Activated naive CD4-positive, alpha-beta T cell treated with anti-CD3 and anti-CD28 coated beads for 36 hours (primary cell): ENCODE measurements at regions not wholly inside any gene's neighbourhood (a gene's known extent, or its start where the extent isn't known, plus 50 kb on each side); places are given as distances from the start of the nearest gene placed in this dataset.

Source experiments
- CTCF ChIA-PET: fragments of 350-600 bp; sonication (Branson Sonifier 250); formaldehyde crosslinking; loops from one replicate; lab custom pipeline; 2021; ENCODE audit warnings: antibody characterized with exemption; lab: Charles Lee
- DNase-seq: peaks from one replicate; pipeline ENCODE4 v3.0.0-alpha.2; 2020
- H3K27ac Mint-ChIP-seq: one replicate; pipeline ENCODE4 v1.8.0; 2021; ENCODE audit warnings: mild to moderate bottlenecking, mixed read lengths
- H3K27me3 Mint-ChIP-seq: one replicate; pipeline ENCODE4 v1.8.0; 2021; ENCODE audit warnings: low read depth, mixed read lengths
- H3K36me3 Mint-ChIP-seq: one replicate; pipeline ENCODE4 v1.8.0; 2021; ENCODE audit warnings: low read depth, mixed read lengths
- H3K4me1 Mint-ChIP-seq: one replicate; pipeline ENCODE4 v1.8.0; 2021; ENCODE audit warnings: low read depth, mixed read lengths
- H3K4me3 Mint-ChIP-seq: one replicate; pipeline ENCODE4 v1.8.0; 2021; ENCODE audit warnings: mild to moderate bottlenecking, moderate library complexity, mixed read lengths
- H3K9me3 Mint-ChIP-seq: one replicate; pipeline ENCODE4 v1.8.0; 2021; ENCODE audit warnings: mixed read lengths
- intact Hi-C: fragments of 100-400 bp; cut with micrococcal nuclease; formaldehyde crosslinking; loops from one replicate; pipeline ENCODE4 v1.15.1; 2023

DNA sequence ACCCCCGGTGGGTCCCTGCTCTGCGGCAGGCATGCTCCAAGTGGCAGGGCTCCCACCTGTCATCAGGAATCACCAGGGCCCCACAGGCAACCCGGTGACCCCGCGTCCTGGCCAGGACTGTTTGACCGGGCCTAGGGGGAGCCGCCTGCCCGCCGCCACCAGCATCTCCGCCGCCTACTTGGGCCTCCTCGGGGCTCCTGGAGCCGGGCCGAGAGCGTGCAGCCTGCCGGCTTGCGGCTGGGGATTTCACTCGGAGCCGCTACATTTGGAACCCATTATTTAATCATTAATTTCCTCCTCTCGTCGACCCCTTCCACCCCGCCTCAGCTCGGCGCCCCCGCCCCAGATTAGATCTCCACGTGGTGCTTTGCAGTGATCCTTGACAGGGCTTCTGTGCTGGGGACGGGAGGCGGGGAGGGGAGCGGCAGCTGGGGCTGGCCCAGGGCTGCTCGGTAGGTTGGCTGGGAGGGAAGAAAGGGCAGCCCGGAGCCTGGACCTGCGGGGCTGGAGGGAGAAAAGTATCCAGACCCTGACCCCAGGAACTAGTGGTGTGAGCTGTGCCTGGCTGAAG lies 295.4 kb downstream of the CYP26B1 start:
- Mint-ChIP-seq H3K36me3 (no peaks in the 10 kb centered on the region), H3K9me3 (peaks cover 2% of the 10 kb centered on the region), H3K27ac (no peak overlapping the region), H3K4me1 (no peaks in the 10 kb centered on the region), H3K27me3 (peaks cover 13% of the 10 kb centered on the region), H3K4me3 (no peak overlapping the region)
- DNase-seq: no peak
- intact Hi-C loops: no loop called here
- CTCF ChIA-PET: no interaction called here

DNA sequence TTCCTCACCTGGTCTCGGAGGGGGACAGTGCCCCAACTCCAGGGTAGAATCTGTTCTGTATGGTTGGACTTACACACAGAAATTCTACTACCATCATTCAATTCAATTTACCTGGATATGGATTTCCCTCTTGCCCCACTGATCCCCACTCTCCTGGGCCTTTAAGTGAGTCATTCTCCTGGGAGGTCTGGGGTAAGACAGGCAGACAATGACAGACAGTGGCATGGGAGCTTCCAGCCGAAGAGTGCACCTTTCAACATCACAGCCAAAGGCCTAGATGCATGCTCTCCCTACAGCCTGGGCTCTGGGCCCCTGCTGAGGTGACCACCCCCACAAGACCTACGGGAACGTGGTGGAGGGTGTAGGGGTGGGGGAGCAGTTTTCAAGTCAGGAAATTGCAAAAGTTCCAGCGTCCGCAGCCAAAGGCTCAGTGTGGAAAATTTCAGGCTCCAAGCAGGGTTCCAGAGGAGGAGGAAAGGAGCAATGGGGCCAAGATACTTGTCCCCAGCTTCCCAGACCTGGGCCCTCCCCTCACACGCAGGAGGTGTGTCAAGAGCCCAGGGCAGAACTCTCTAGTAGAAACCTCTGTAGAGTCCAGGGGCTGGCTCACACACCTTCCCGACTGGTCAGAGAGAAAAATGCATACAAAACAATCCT lies 296.4 kb downstream of the CYP26B1 start:
- Mint-ChIP-seq H3K27ac (no peak overlapping the region), H3K27me3 (peaks cover 13% of the 10 kb centered on the region), H3K4me1 (no peaks in the 10 kb centered on the region), H3K4me3 (no peak overlapping the region), H3K36me3 (no peaks in the 10 kb centered on the region), H3K9me3 (peaks cover 2% of the 10 kb centered on the region)
- no peak for DNase-seq
- intact Hi-C loops: no loop called here
- CTCF ChIA-PET: no interaction called here

DNA sequence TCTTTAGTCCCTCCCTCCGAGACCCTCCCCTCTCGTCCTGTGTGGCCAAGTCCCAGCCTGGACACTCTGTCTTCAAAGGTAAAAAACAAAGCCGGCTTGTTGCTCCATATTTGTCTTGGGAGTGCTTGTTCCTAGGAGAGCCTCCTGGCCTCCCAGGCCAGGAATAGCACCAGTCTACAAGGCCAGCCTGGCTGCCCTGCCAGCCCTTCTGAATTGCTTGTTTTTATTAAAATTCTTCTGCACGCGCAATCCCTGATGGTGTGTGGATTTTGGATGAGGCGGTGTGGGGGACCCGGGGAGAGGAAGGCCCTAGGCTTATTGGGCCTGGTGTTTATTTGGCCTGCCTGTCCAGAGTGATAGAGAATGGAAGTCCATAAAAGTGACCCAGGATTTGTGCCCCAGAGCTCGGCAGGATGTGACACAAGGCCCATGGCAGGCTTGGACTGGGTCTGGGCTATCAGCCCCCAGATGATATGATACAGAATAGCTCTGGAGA lies 297.3 kb downstream of the CYP26B1 start:
- Mint-ChIP-seq H3K36me3 (no peaks in the 10 kb centered on the region), H3K9me3 (no peaks in the 10 kb centered on the region), H3K4me3 (no peak overlapping the region), H3K4me1 (no peaks in the 10 kb centered on the region), H3K27me3 (peaks cover 13% of the 10 kb centered on the region), H3K27ac (no peak overlapping the region)
- intact Hi-C loops: no loop called here
- CTCF ChIA-PET: no interaction called here
- DNase-seq: no peak

DNA sequence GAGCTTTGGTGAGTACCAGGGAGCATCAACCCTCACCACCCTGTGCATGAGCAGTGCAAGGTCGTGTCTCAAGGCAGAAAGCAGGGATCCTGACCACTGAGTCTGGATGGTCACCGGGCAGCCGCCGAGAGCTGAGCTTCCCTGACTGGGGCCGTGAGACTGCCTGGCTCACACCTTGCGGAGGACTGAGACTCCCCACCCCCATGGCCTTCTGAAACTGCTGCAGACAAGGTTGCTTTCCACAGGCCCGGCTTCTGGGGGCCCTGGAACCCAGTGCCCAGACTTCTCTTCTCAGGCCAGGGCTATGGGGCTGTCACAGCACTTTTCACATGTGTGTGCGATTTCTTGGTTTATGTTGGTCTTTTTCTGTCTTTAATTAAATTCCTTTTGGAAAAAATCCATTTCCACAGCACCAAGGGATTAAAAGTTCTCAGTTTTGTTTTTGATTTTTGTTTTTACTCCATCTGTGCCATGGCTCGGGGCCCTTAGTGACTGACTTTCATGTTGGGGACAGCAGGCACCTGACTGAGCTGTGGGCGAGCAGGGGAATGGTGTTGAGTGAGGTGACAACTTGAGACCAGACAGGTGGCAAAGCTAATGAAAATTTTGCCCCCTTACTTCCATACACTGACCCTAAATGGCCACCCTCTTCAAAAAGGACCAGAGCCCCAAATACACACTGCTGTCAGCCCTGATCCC lies 297.9 kb downstream of the CYP26B1 start:
- CTCF ChIA-PET: no interaction called here
- Mint-ChIP-seq H3K4me1 (no peaks in the 10 kb centered on the region), H3K9me3 (no peaks in the 10 kb centered on the region), H3K27ac (no peak overlapping the region), H3K4me3 (no peak overlapping the region), H3K36me3 (no peaks in the 10 kb centered on the region), H3K27me3 (peaks cover 9% of the 10 kb centered on the region)
- intact Hi-C loops: no loop called here
- DNase-seq: no peak

DNA sequence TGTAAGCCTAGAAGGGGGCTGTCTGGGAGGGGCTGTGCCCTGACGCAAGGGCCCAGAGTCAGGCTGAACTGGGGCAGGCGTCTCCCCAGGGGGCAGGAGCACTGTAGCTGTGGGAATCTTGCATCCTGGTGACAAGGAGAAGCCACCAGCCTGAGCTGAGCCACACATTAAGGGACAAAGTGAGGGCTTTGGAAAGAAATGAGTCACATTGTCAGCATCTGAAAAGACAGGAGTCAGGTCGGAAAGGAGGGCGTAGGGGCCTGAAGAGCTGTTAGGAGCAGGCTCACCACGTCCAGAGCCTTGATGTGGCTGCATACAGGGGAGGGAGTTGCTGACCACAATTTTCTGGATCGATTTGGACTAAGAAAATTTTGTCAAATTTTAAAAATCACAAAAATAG lies 298.6 kb downstream of the CYP26B1 start:
- intact Hi-C loops: no loop called here
- Mint-ChIP-seq H3K4me1 (no peaks in the 10 kb centered on the region), H3K4me3 (no peak overlapping the region)

DNA sequence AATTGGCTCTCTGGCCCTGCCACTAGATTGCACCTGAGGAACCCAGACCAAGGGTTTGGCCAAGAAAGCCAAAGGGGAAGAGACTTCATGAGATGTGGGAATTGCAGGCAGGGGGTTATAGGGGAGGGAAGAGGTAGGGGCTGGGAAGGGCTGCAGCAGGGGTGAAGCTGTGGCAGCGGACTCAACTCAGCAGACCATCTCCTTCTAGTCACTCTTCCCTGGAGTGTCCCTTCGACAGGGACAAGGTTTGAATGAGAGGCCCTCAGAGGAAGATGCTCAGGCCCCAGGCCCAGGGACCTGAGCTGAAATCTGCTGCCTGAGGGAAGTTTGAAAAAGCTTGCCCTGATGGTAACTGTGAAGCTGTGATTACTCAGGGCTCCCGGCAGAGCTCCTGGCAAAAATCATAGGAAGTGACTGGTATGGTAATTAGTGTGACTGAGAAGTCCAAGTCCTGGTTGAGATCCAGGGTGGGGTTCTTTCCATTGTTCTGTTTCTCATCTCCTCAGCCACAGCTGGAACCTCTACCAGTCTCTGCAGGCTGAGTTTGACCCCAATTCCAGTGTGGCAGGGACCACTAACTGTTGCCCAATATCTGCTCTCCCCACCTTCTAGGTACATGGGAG lies 300.9 kb downstream of the CYP26B1 start:
- Mint-ChIP-seq H3K9me3 (no peaks in the 10 kb centered on the region), H3K36me3 (no peaks in the 10 kb centered on the region), H3K4me3 (no peak overlapping the region), H3K4me1 (no peaks in the 10 kb centered on the region), H3K27me3 (peaks cover 9% of the 10 kb centered on the region), H3K27ac (no peak overlapping the region)
- intact Hi-C loops: no loop called here
- no peak for DNase-seq
- CTCF ChIA-PET: no interaction called here

More for the DNA sequence above, 298.6 kb downstream of the CYP26B1 start:
- no peak for DNase-seq
- no peaks in the 10 kb centered on the region for H3K9me3 Mint-ChIP-seq
- CTCF ChIA-PET: no interaction called here
- peaks cover 8% of the 10 kb centered on the region for H3K27me3 Mint-ChIP-seq
- H3K36me3 Mint-ChIP-seq: no peaks in the 10 kb centered on the region
- H3K27ac Mint-ChIP-seq: no peak overlapping the region

DNA sequence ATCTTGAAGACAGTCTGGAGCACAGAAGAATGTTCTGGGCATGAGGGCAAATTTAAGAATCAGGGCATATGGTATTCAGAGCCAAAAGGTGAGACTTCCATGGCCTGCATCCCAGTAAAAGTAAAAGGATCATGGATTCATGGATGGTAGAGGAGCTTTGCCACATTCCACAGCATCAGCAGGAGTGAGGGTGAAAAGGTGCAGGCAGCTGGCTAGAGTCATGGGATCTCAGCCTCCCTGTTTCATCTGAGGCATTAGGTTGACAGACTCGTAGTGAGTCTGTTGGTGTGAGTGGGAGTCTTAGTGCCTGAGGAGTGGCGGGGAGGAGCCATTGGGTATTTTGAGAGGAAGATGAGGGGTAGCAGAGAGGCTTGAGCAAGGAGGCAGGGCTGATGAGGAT lies 301.6 kb downstream of the CYP26B1 start:
- intact Hi-C loops: no loop called here
- Mint-ChIP-seq H3K27ac (no peak overlapping the region), H3K4me3 (no peak overlapping the region), H3K27me3 (peaks cover 10% of the 10 kb centered on the region), H3K36me3 (no peaks in the 10 kb centered on the region), H3K4me1 (no peaks in the 10 kb centered on the region), H3K9me3 (no peaks in the 10 kb centered on the region)
- DNase-seq: no peak
- CTCF ChIA-PET: no interaction called here

DNA sequence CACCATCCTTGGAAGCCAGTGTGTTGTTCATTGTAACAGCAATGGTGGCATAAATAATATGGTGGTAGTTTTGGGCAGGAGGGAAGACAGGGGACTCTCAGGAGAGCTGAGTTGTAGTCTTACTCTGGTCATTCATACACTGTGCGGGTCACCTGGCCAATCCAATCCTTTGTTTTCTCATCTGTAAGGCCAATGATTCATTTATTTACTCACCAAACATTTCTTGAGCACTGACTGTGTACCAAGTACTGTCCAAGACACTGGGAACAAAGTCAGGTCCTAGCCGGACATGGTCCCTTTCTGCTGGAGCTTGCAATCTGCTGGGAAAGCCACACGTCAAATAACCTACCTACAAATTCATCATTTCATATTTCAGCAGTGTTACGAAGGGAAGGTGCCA lies 302.7 kb downstream of the CYP26B1 start:
- H3K27me3 Mint-ChIP-seq: peaks cover 8% of the 10 kb centered on the region
- no peaks in the 10 kb centered on the region for H3K36me3 Mint-ChIP-seq
- H3K4me1 Mint-ChIP-seq: no peaks in the 10 kb centered on the region
- intact Hi-C loops: no loop called here
- no peak for DNase-seq
- H3K27ac Mint-ChIP-seq: no peak overlapping the region
- no peaks in the 10 kb centered on the region for H3K9me3 Mint-ChIP-seq
- CTCF ChIA-PET: no interaction called here
- no peak overlapping the region for H3K4me3 Mint-ChIP-seq

DNA sequence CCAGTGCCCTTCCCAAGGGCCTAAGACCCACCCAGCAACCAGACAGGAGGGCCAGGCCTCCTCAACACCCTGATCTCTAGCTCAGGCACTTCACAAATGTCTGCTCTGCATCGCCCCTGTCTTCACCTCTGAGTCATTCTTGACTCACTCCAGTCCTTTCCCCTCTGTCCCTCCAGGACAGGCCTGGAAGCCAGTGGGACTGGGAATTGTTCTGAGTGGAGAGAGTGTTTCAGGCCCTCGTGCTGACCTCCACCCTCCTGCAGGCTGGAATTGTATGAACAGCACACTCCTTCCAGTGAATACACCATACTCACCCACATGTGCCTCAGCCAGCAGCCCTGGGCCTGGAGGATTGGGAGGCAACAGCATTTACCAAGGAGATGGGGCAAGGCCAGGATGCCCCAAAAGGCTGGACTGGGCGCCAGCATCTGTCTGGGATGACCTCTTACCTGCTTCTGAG lies 304.2 kb downstream of the CYP26B1 start:
- H3K27ac Mint-ChIP-seq: no peak overlapping the region
- CTCF ChIA-PET: no interaction called here
- H3K4me1 Mint-ChIP-seq: no peaks in the 10 kb centered on the region
- no peak overlapping the region for H3K4me3 Mint-ChIP-seq
- H3K36me3 Mint-ChIP-seq: no peaks in the 10 kb centered on the region
- no peak for DNase-seq
- peaks cover 8% of the 10 kb centered on the region for H3K27me3 Mint-ChIP-seq
- intact Hi-C loops: no loop called here
- H3K9me3 Mint-ChIP-seq: no peaks in the 10 kb centered on the region

DNA sequence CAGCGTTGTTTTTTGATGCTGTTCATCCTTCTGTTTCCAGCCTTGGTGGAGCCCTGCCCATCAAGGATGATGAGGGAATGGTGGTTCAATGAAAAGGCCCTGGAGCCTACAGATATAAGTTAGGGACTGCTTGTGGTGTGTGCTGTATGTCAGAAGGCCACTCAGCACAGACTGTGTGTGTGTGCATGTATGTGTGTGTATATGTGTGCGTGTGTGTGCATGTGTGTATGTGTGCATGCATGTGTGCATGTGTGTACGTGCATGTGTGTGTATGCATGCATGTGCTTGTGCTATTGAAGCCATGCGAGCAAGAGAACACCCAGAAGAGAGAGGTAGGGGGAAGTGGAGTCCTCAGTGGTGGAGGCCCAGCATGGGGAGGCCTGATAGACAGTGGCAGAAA lies 304.9 kb downstream of the CYP26B1 start:
- intact Hi-C loops: no loop called here

DNA sequence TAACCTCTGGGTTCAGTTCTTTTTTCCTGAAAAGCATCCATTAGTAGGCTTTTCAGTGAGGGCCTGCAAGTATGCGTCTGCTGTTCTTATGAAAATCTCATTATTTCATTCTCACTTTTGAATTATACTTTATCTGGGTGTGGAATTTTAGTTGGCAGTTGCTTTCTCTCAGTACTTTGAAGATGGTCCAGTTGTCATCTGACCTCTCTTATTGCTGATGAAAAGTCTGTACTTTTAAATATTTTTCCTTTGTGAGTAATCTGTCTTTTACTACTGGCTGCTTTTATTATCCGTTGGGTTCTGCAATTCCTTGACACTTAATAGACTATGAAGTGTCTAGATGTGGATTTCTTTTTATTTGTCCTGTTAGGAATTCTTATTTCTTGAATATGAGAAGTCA lies 307.8 kb downstream of the CYP26B1 start:
- H3K27me3 Mint-ChIP-seq: peaks cover 8% of the 10 kb centered on the region
- H3K9me3 Mint-ChIP-seq: no peaks in the 10 kb centered on the region
- no peak for DNase-seq
- H3K4me1 Mint-ChIP-seq: no peaks in the 10 kb centered on the region
- H3K36me3 Mint-ChIP-seq: no peaks in the 10 kb centered on the region
- no peak overlapping the region for H3K4me3 Mint-ChIP-seq
- intact Hi-C loops: no loop called here
- CTCF ChIA-PET: no interaction called here
- no peak overlapping the region for H3K27ac Mint-ChIP-seq

More for the DNA sequence above, 304.9 kb downstream of the CYP26B1 start:
- Mint-ChIP-seq H3K27me3 (peaks cover 8% of the 10 kb centered on the region), H3K27ac (no peak overlapping the region), H3K4me3 (no peak overlapping the region), H3K36me3 (no peaks in the 10 kb centered on the region), H3K9me3 (no peaks in the 10 kb centered on the region), H3K4me1 (no peaks in the 10 kb centered on the region)
- CTCF ChIA-PET: no interaction called here
- DNase-seq: no peak

DNA sequence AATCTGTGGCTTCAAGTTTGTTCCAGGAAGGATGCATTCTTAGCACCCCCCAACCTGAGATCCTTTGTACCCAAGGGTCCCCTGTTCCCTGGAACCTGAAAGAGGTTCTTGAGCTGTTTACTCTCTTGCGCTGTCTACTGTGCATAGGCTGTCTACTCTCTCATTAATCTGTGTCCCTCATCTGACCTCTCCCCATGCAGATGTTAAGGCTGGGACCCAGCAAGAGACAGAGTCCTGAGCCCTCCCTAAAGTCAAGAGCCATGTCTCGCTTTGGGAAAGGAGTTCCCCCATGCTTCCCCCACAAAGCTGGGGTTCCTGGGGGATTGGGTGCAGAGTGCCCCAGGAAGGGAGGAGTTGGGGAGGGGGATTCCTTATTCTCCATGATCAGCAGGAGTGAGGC lies 312.9 kb downstream of the CYP26B1 start:
- no peak for DNase-seq
- peaks cover 4% of the 10 kb centered on the region for H3K27me3 Mint-ChIP-seq
- intact Hi-C loops: no loop called here
- H3K4me3 Mint-ChIP-seq: no peak overlapping the region
- no peaks in the 10 kb centered on the region for H3K9me3 Mint-ChIP-seq
- H3K27ac Mint-ChIP-seq: no peak overlapping the region
- no peaks in the 10 kb centered on the region for H3K4me1 Mint-ChIP-seq
- H3K36me3 Mint-ChIP-seq: no peaks in the 10 kb centered on the region
- CTCF ChIA-PET: no interaction called here
